Thyroid gland (tissue), 4 donors: ENCODE measurements at regions not wholly inside any gene's neighbourhood (a gene's known extent, or its start where the extent isn't known, plus 50 kb on each side); places are given as distances from the start of the nearest gene placed in this dataset.

Experiments used
- CTCF ChIP-seq, 6 experiments: fragments of 200-600 bp in 3 of 6; fragments of 450-650 bp in 3 of 6; sonication (generic) in 3 of 6; IDR thresholded peaks; one replicate each; pipeline ENCODE4 v1.5.1; 2016 to 2019; ENCODE audit warnings: antibody characterized with exemption in 6 of 6, mild to moderate bottlenecking in 2 of 6, inconsistent platforms in 1 of 6, moderate library complexity in 1 of 6
- POLR2A ChIP-seq, 2 donors: fragments of 450-650 bp; IDR thresholded peaks; one replicate each; pipeline ENCODE4 v1.6.1; 2017; ENCODE audit warnings: antibody characterized with exemption in 2 of 2, mild to moderate bottlenecking in 2 of 2, moderate library complexity in 1 of 2

- TF ChIP-seq CTCF (IDR thresholded peaks at IDR 0.05) (no peak), POLR2A (IDR thresholded peaks at IDR 0.05) (no peak)
Measured at GRCh38 chr14:96698960-96699539, 98.1 kb upstream of the VRK1 start.
